SK-N-SH (cell line): ENCODE measurements at regions not wholly inside any gene's neighbourhood (a gene's known extent, or its start where the extent isn't known, plus 50 kb on each side); places are given as distances from the start of the nearest gene placed in this dataset.
"Not testable (repeated sequence)": the region's sequence is repeated elsewhere in the genome, so short reads cannot be mapped to it uniquely, and the experiment has no call there.

ENCODE experiments used
- CTCF ChIA-PET: fragments of 300-600, 350-600 bp; formaldehyde crosslinking; extraction: SDS; loops from one replicate; lab custom pipeline; 2021; lab: Yijun Ruan, JAX
- POLR2A ChIA-PET: fragments of 350-600 bp; sonication (Branson Sonifier 250); formaldehyde crosslinking; extraction: SDS; loops from one replicate; lab custom pipeline; 2020; ENCODE audit warnings: antibody characterized with exemption, inconsistent platforms; lab: Yijun Ruan, JAX
- DNase-seq: peaks from one replicate; pipeline ENCODE4 v3.0.0; 2012
- H2AFZ ChIP-seq: fragments of 200-600 bp; sonication (generic); 2 replicates; pipeline ENCODE4 v1.8.1; 2016; ENCODE audit warnings: antibody characterized with exemption, mild to moderate bottlenecking, low read depth
- H3F3A ChIP-seq: fragments of 200-600 bp; sonication (generic); replicated peaks from 2 replicates; pipeline ENCODE3; 2016; ENCODE audit warnings: antibody characterized with exemption, mild to moderate bottlenecking; ENCODE audit not compliant: insufficient read depth
- H3K27ac ChIP-seq, 2 experiments: fragments of 200-500 bp in 1 of 2; fragments of 200-600 bp in 1 of 2; sonication (Bioruptor generic) in 1 of 2; sonication (generic), shearing (Covaris generic) in 1 of 2; 2 replicates each; pipeline versions ENCODE4 v1.5.1 to v1.6.1; 2014 to 2016; ENCODE audit warnings: low read depth in 2 of 2, inconsistent platforms in 1 of 2, low read length in 1 of 2, mild to moderate bottlenecking in 1 of 2, mixed read lengths in 1 of 2
- H3K27me3 ChIP-seq: fragments of 200-600 bp; sonication (generic), shearing (Covaris generic); 2 replicates; pipeline ENCODE4 v1.6.1; 2016; ENCODE audit warnings: mixed run types; ENCODE audit not compliant: insufficient read depth
- H3K36me3 ChIP-seq, 2 experiments: fragments of 200-500 bp in 1 of 2; fragments of 200-600 bp in 1 of 2; sonication (Bioruptor generic) in 1 of 2; sonication (generic) in 1 of 2; replicated peaks in 1 of 2; 2 replicates each; pipeline versions ENCODE3 to v1.5.1; 2014 to 2016; ENCODE audit warnings: low read length in 1 of 2, mild to moderate bottlenecking in 1 of 2; ENCODE audit not compliant: insufficient read depth in 2 of 2, control insufficient read depth in 1 of 2
- H3K4me1 ChIP-seq, 2 experiments: fragments of 200-500 bp in 1 of 2; fragments of 200-600 bp in 1 of 2; sonication (Bioruptor generic) in 1 of 2; sonication (generic), shearing (Covaris generic) in 1 of 2; 2 replicates each; pipeline versions ENCODE4 v1.5.1 to v1.6.1; 2014 to 2016; ENCODE audit warnings: low read depth in 1 of 2, low read length in 1 of 2, mixed run types in 1 of 2; ENCODE audit not compliant: insufficient read depth in 2 of 2, control insufficient read depth in 1 of 2
- H3K4me2 ChIP-seq: fragments of 200-600 bp; sonication (generic), shearing (Covaris generic); 2 replicates; pipeline ENCODE4 v1.6.1; 2017; ENCODE audit warnings: mixed run types
- H3K4me3 ChIP-seq, 2 experiments: fragments of 200-500 bp in 1 of 2; fragments of 200-600 bp in 1 of 2; sonication (Bioruptor generic) in 1 of 2; sonication (generic), shearing (Covaris generic) in 1 of 2; 2 replicates each; pipeline versions ENCODE4 v1.5.1 to v1.8.1; 2014 to 2016; ENCODE audit warnings: low read depth in 2 of 2, inconsistent platforms in 1 of 2, low read length in 1 of 2, mild to moderate bottlenecking in 1 of 2, mixed read lengths in 1 of 2, moderate library complexity in 1 of 2
- H3K79me2 ChIP-seq: fragments of 200-600 bp; sonication (generic); 2 replicates; pipeline ENCODE4 v1.8.1; 2017; ENCODE audit warnings: mild to moderate bottlenecking; ENCODE audit not compliant: insufficient read depth
- H3K9ac ChIP-seq: fragments of 200-600 bp; sonication (generic); 2 replicates; pipeline ENCODE4 v1.6.1; 2017; ENCODE audit warnings: mixed run types
- H3K9me2 ChIP-seq: fragments of 200-600 bp; sonication (generic); 2 replicates; pipeline ENCODE4 v1.6.1; 2017; ENCODE audit warnings: mixed run types
- H3K9me3 ChIP-seq: fragments of 200-600 bp; sonication (generic); 2 replicates; pipeline ENCODE4 v1.6.1; 2017; ENCODE audit warnings: mixed run types, mild to moderate bottlenecking, moderate library complexity
- H4K20me1 ChIP-seq: fragments of 200-600 bp; sonication (generic); 2 replicates; pipeline ENCODE4 v1.6.1; 2017; ENCODE audit warnings: mild to moderate bottlenecking, mixed run types; ENCODE audit not compliant: insufficient read depth
- CHD2 ChIP-seq: fragments of 150-350 bp; IDR thresholded peaks from 2 replicates; pipeline ENCODE4 v1.6.1; 2018; ENCODE audit warnings: low read length; ENCODE audit not compliant: partially characterized antibody
- EZH2phosphoT487 ChIP-seq: fragments of 200-600 bp; sonication (generic); IDR thresholded peaks from 2 replicates; pipeline ENCODE4 v1.6.1; 2017; ENCODE audit warnings: low read depth, mixed run types, mild to moderate bottlenecking, antibody characterized with exemption, moderate library complexity, borderline replicate concordance
- FOSL2 ChIP-seq: IDR thresholded peaks from 2 replicates; pipeline ENCODE4 v1.4.0; 2012; ENCODE audit warnings: low read depth, mild to moderate bottlenecking, moderate library complexity, borderline replicate concordance
- FOXM1 ChIP-seq: IDR thresholded peaks from 2 replicates; pipeline ENCODE4 v1.4.0; 2012; ENCODE audit warnings: low read depth, mild to moderate bottlenecking
- GABPA ChIP-seq: IDR thresholded peaks from 2 replicates; pipeline ENCODE4 v1.4.0; 2012; ENCODE audit warnings: low read depth, mild to moderate bottlenecking
- GATA2 ChIP-seq: sonication (generic); formaldehyde crosslinking; IDR thresholded peaks from 2 replicates; pipeline ENCODE4 v1.5.0; 2020; ENCODE audit warnings: mild to moderate bottlenecking, missing genetic modification reagents
- IRF3 ChIP-seq: fragments of 150-350 bp; IDR thresholded peaks from 2 replicates; pipeline ENCODE4 v1.6.1; 2016; ENCODE audit warnings: mild to moderate bottlenecking, low read depth, low read length
- MXI1 ChIP-seq: IDR thresholded peaks from 2 replicates; pipeline ENCODE4 v1.6.1; 2012; ENCODE audit warnings: mild to moderate bottlenecking, low read depth, low read length, improper control_type of control experiment
- NFIC ChIP-seq: IDR thresholded peaks from 2 replicates; pipeline ENCODE4 v1.4.0; 2012; ENCODE audit warnings: borderline replicate concordance
- NRF1 ChIP-seq: IDR thresholded peaks from 2 replicates; pipeline ENCODE4 v1.6.1; 2012; ENCODE audit warnings: low read depth, mild to moderate bottlenecking, low read length
- POLR2AphosphoS5 ChIP-seq: IDR thresholded peaks from 2 replicates; pipeline ENCODE4 v1.6.1; 2012; ENCODE audit warnings: low read depth, low read length
- RCOR1 ChIP-seq: fragments of 150-350 bp; IDR thresholded peaks from 2 replicates; pipeline ENCODE4 v1.6.1; 2017; ENCODE audit warnings: antibody characterized with exemption, low read length
- RFX5 ChIP-seq: IDR thresholded peaks from 2 replicates; pipeline ENCODE4 v1.6.1; 2012; ENCODE audit warnings: mild to moderate bottlenecking, improper control_type of control experiment, low read length
- SMC3 ChIP-seq: IDR thresholded peaks from 2 replicates; pipeline ENCODE4 v1.6.1; 2012; ENCODE audit warnings: low read depth, low read length, improper control_type of control experiment
- TAF1 ChIP-seq: IDR thresholded peaks from 2 replicates; pipeline ENCODE4 v1.6.1; 2012; ENCODE audit warnings: low read depth, mild to moderate bottlenecking, low read length, moderate library complexity, borderline replicate concordance
- TEAD4 ChIP-seq: IDR thresholded peaks from 2 replicates; pipeline ENCODE4 v1.4.0; 2012; ENCODE audit warnings: mild to moderate bottlenecking, borderline replicate concordance; ENCODE audit not compliant: insufficient read depth
- WGBS: methylation state at CpG from one replicate; pipeline ENCODE4 v1.1.6; 2017; ENCODE audit warnings: low lambda C conversion rate; 5-methylcytosine and 5-hydroxymethylcytosine counted together
- TF ChIP-seq, protein P1 (sequence below): IDR thresholded peaks from 2 replicates; pipeline ENCODE4 v1.4.0; 2012; ENCODE audit warnings: low read depth
- TF ChIP-seq, protein P2 (sequence below): IDR thresholded peaks from 2 replicates; pipeline ENCODE4 v1.4.0; 2012; ENCODE audit warnings: low read depth, borderline replicate concordance

GRCh38 chr9:118677936-118678653 is 691.1 kb downstream of the BRINP1 start:
- H3K9me2 ChIP-seq, H3F3A ChIP-seq, H2AFZ ChIP-seq, H3K4me1 ChIP-seq, H4K20me1 ChIP-seq, H3K27me3 ChIP-seq, CTCF ChIA-PET, H3K9ac ChIP-seq, H3K4me2 ChIP-seq, DNase-seq, H3K9me3 ChIP-seq, H3K27ac ChIP-seq, H3K36me3 ChIP-seq, H3K79me2 ChIP-seq, H3K4me3 ChIP-seq, POLR2A ChIA-PET: not testable (repeated sequence)
- WGBS = 73% methylated on average over 12 of the region's 47 CpGs

GRCh38 chr9:118686959-118687358 is 682.3 kb downstream of the BRINP1 start:
- Histone ChIP-seq H3K36me3 (no peaks in the 10 kb centered on the region), H3K4me1 (no peaks in the 10 kb centered on the region), H3K9me2 (no peaks in the 10 kb centered on the region), H3K27me3 (no peaks in the 10 kb centered on the region), H4K20me1 (no peaks in the 10 kb centered on the region), H3K27ac (no peak overlapping the region), H3F3A (no peaks in the 10 kb centered on the region), H3K9ac (no peak overlapping the region), H3K9me3 (no peaks in the 10 kb centered on the region), H3K79me2 (no peaks in the 10 kb centered on the region), H3K4me3 (no peak overlapping the region), H3K4me2 (no peak overlapping the region), H2AFZ (no peak overlapping the region)
- CTCF ChIA-PET = no interaction called here
- POLR2A ChIA-PET = no interaction called here
- no peak for TF ChIP-seq TEAD4
- TF ChIP-seq CHD2 = no peak
- no peak for TF ChIP-seq RCOR1
- no peak for TF ChIP-seq NFIC
- TF ChIP-seq, protein P1, sequence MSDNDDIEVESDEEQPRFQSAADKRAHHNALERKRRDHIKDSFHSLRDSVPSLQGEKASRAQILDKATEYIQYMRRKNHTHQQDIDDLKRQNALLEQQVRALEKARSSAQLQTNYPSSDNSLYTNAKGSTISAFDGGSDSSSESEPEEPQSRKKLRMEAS = no peak
- TF ChIP-seq RFX5 = no peak
- no peak for TF ChIP-seq FOXM1
- no peak for TF ChIP-seq GABPA
- TF ChIP-seq SMC3 = no peak
- no peak for TF ChIP-seq MXI1
- TF ChIP-seq POLR2AphosphoS5 = no peak
- TF ChIP-seq, protein P2, sequence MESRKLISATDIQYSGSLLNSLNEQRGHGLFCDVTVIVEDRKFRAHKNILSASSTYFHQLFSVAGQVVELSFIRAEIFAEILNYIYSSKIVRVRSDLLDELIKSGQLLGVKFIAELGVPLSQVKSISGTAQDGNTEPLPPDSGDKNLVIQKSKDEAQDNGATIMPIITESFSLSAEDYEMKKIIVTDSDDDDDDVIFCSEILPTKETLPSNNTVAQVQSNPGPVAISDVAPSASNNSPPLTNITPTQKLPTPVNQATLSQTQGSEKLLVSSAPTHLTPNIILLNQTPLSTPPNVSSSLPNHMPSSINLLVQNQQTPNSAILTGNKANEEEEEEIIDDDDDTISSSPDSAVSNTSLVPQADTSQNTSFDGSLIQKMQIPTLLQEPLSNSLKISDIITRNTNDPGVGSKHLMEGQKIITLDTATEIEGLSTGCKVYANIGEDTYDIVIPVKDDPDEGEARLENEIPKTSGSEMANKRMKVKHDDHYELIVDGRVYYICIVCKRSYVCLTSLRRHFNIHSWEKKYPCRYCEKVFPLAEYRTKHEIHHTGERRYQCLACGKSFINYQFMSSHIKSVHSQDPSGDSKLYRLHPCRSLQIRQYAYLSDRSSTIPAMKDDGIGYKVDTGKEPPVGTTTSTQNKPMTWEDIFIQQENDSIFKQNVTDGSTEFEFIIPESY = no peak
- TF ChIP-seq IRF3 = no peak
- TF ChIP-seq TAF1 = no peak
- no peak for TF ChIP-seq NRF1
- no peak for TF ChIP-seq FOSL2
- no peak for TF ChIP-seq EZH2phosphoT487
- no peak for TF ChIP-seq GATA2 (CRISPR knock-in tag)
- TF ChIP-seq, all 33 proteins: peak for 0
- DNase-seq = no peak
- WGBS = 21% methylated on average over 5 of the region's 5 CpGs
